H1 (cell line): ENCODE measurements at regions not wholly inside any gene's neighbourhood (a gene's known extent, or its start where the extent isn't known, plus 50 kb on each side); places are given as distances from the start of the nearest gene placed in this dataset.

Experiments
- CTCF ChIA-PET: fragments of 300-600 bp; sonication (Branson Sonifier 250); formaldehyde crosslinking; loops from one replicate; lab custom pipeline; 2021; ENCODE audit not compliant: partially characterized antibody; lab: Charles Lee
- POLR2A ChIA-PET: fragments of 300-600 bp; sonication (Branson Sonifier 250); formaldehyde crosslinking; loops from one replicate; lab custom pipeline; 2021; ENCODE audit warnings: inconsistent platforms; ENCODE audit not compliant: partially characterized antibody; lab: Charles Lee
- DNase-seq, 2 experiments: peaks; one replicate each; pipeline versions ENCODE4 v3.0.0 to v3.0.0-alpha.2; 2010 to 2022; ENCODE audit warnings: low spot score in 2 of 2, low read depth in 1 of 2, mixed read lengths in 1 of 2
- FAIRE-seq: peaks from 2 replicates; lab custom pipeline; 2011; peaks lifted over from hg19 to GRCh38; lab: Jason Lieb, UNC
- H2AFZ ChIP-seq: 2 replicates; pipeline ENCODE4 v1.8.1; 2012; ENCODE audit warnings: low read length, inconsistent platforms
- H2AK5ac ChIP-seq: 2 replicates; pipeline ENCODE4 v1.6.1; 2013; ENCODE audit warnings: low read depth, low read length
- H2BK120ac ChIP-seq: replicated peaks from 2 replicates; pipeline ENCODE3; 2013; ENCODE audit warnings: low read depth, low read length, inconsistent platforms
- H2BK12ac ChIP-seq: 2 replicates; pipeline ENCODE4 v1.6.1; 2013; ENCODE audit warnings: low read depth, low read length
- H2BK15ac ChIP-seq: 2 replicates; pipeline ENCODE4 v1.6.1; 2013; ENCODE audit warnings: low read length
- H2BK20ac ChIP-seq: 2 replicates; pipeline ENCODE4 v1.6.1; 2013; ENCODE audit warnings: low read length
- H2BK5ac ChIP-seq: 2 replicates; pipeline ENCODE4 v1.6.1; 2013; ENCODE audit warnings: low read depth, low read length
- H3K14ac ChIP-seq: 2 replicates; pipeline ENCODE4 v1.6.1; 2013; ENCODE audit warnings: inconsistent platforms; ENCODE audit not compliant: insufficient read length
- H3K18ac ChIP-seq: 2 replicates; pipeline ENCODE4 v1.6.1; 2013; ENCODE audit warnings: low read length; ENCODE audit errors: extremely low read depth
- H3K23ac ChIP-seq: 2 replicates; pipeline ENCODE4 v1.6.1; 2013; ENCODE audit warnings: inconsistent platforms; ENCODE audit not compliant: insufficient read length
- H3K23me2 ChIP-seq: 2 replicates; pipeline ENCODE4 v1.6.1; 2013; ENCODE audit warnings: low read depth, low read length
- H3K27ac ChIP-seq: 2 replicates; pipeline ENCODE4 v1.6.1; 2011; ENCODE audit warnings: low read depth, low read length, inconsistent platforms
- H3K27me3 ChIP-seq, 4 experiments: replicated peaks in 1 of 4; 1 replicate in 1 of 4; 2 replicates in 3 of 4; pipeline versions ENCODE4 v1.6.1 to v1.8.1; 2011 to 2013; ENCODE audit warnings: low read length in 3 of 4, mild to moderate bottlenecking in 3 of 4, inconsistent platforms in 2 of 4, mixed read lengths in 2 of 4, moderate library complexity in 1 of 4; ENCODE audit not compliant: control insufficient read depth in 3 of 4, insufficient read depth in 3 of 4; ENCODE audit errors: extremely low read depth in 1 of 4
- H3K36me3 ChIP-seq, 4 experiments: 2 replicates each; pipeline versions ENCODE4 v1.6.1 to v1.8.1; 2011 to 2013; ENCODE audit warnings: mild to moderate bottlenecking in 4 of 4, low read length in 3 of 4, moderate library complexity in 2 of 4, control low read depth in 1 of 4, inconsistent platforms in 1 of 4; ENCODE audit not compliant: insufficient read depth in 4 of 4, control insufficient read depth in 2 of 4
- H3K4ac ChIP-seq: replicated peaks from 2 replicates; pipeline ENCODE3; 2013; ENCODE audit warnings: low read length, low read depth, mixed read lengths, inconsistent platforms; ENCODE audit not compliant: insufficient read length
- H3K4me1 ChIP-seq, 4 experiments: replicated peaks in 1 of 4; 1 replicate in 1 of 4; 2 replicates in 3 of 4; pipeline versions ENCODE4 v1.6.1 to v1.8.1; 2011 to 2013; ENCODE audit warnings: low read length in 3 of 4, inconsistent platforms in 2 of 4, mixed read lengths in 1 of 4; ENCODE audit not compliant: insufficient read depth in 4 of 4, control insufficient read depth in 3 of 4
- H3K4me2 ChIP-seq, 2 experiments: 2 replicates each; pipeline versions ENCODE4 v1.6.1 to v1.8.1; 2011 to 2013; ENCODE audit warnings: low read depth in 2 of 2, low read length in 2 of 2, control low read depth in 1 of 2, inconsistent platforms in 1 of 2, mild to moderate bottlenecking in 1 of 2; ENCODE audit not compliant: insufficient read depth in 1 of 2
- H3K4me3 ChIP-seq, 4 experiments: fragments of 200-600, 300-600 bp in 1 of 4; sonication (generic), shearing (Covaris generic), sonication (Bioruptor Twin) in 1 of 4; 2 replicates each; pipeline versions ENCODE4 v1.5.1 to v1.8.1; 2011 to 2016; ENCODE audit warnings: low read length in 4 of 4, low read depth in 3 of 4, control low read depth in 2 of 4, inconsistent platforms in 2 of 4, mild to moderate bottlenecking in 2 of 4, mixed read lengths in 1 of 4, moderate library complexity in 1 of 4; ENCODE audit not compliant: insufficient read depth in 2 of 4; ENCODE audit errors: extremely low read depth in 1 of 4
- H3K56ac ChIP-seq: replicated peaks from 2 replicates; pipeline ENCODE3; 2013; ENCODE audit warnings: low read depth, mild to moderate bottlenecking, mixed read lengths, low read length, inconsistent platforms; ENCODE audit not compliant: insufficient read length
- H3K79me1 ChIP-seq: 2 replicates; pipeline ENCODE4 v1.6.1; 2013; ENCODE audit warnings: low read depth, low read length, control low read depth
- H3K79me2 ChIP-seq, 2 experiments: 2 replicates each; pipeline versions ENCODE4 v1.6.1 to v1.8.1; 2012 to 2013; ENCODE audit warnings: low read length in 2 of 2, mild to moderate bottlenecking in 2 of 2, inconsistent platforms in 1 of 2; ENCODE audit not compliant: insufficient read depth in 2 of 2, control insufficient read depth in 1 of 2
- H3K9ac ChIP-seq, 4 experiments: replicated peaks in 1 of 4; 1 replicate in 1 of 4; 2 replicates in 3 of 4; pipeline versions ENCODE4 v1.6.1 to v1.8.1; 2011 to 2013; ENCODE audit warnings: low read depth in 3 of 4, low read length in 3 of 4, control low read depth in 2 of 4, mild to moderate bottlenecking in 2 of 4, moderate library complexity in 2 of 4, inconsistent platforms in 1 of 4; ENCODE audit errors: extremely low read depth in 1 of 4
- H3K9me3 ChIP-seq, 2 experiments: 2 replicates each; pipeline versions ENCODE4 v1.6.1 to v1.8.1; 2012 to 2013; ENCODE audit warnings: mild to moderate bottlenecking in 2 of 2, moderate library complexity in 2 of 2, control low read depth in 1 of 2, inconsistent platforms in 1 of 2, low read depth in 1 of 2, low read length in 1 of 2, mixed read lengths in 1 of 2; ENCODE audit not compliant: insufficient read depth in 2 of 2
- H4K20me1 ChIP-seq, 2 experiments: replicated peaks in 1 of 2; 2 replicates each; pipeline versions ENCODE3 to v1.8.1; 2011 to 2013; ENCODE audit warnings: inconsistent platforms in 2 of 2, low read length in 2 of 2, mild to moderate bottlenecking in 1 of 2; ENCODE audit not compliant: insufficient read depth in 2 of 2, control insufficient read depth in 1 of 2
- H4K5ac ChIP-seq: 2 replicates; pipeline ENCODE4 v1.6.1; 2013; ENCODE audit warnings: low read length, low read depth, mixed read lengths, inconsistent platforms; ENCODE audit not compliant: insufficient read length
- H4K8ac ChIP-seq: 2 replicates; pipeline ENCODE4 v1.8.0; 2013; ENCODE audit warnings: mild to moderate bottlenecking, moderate library complexity, low read length, inconsistent platforms; ENCODE audit not compliant: insufficient read depth; ENCODE audit errors: extremely low read depth
- H4K91ac ChIP-seq: replicated peaks from 2 replicates; pipeline ENCODE3; 2013; ENCODE audit warnings: low read length, mixed read lengths, inconsistent platforms; ENCODE audit not compliant: insufficient read length
- BCL11A ChIP-seq, 2 experiments: IDR thresholded peaks; one replicate each; pipeline ENCODE4 v1.6.1; 2011; ENCODE audit warnings: low read depth in 2 of 2, low read length in 2 of 2, mild to moderate bottlenecking in 2 of 2
- EP300 ChIP-seq, 2 experiments: IDR thresholded peaks; 1 replicate in 1 of 2; 2 replicates in 1 of 2; pipeline ENCODE4 v1.6.1; 2011 to 2012; ENCODE audit warnings: low read depth in 2 of 2, low read length in 2 of 2, mild to moderate bottlenecking in 2 of 2, borderline replicate concordance in 1 of 2, inconsistent platforms in 1 of 2, moderate library complexity in 1 of 2
- FOSL1 ChIP-seq: IDR thresholded peaks from 2 replicates; pipeline ENCODE4 v1.6.1; 2011; ENCODE audit warnings: mild to moderate bottlenecking, low read depth, low read length, moderate library complexity; ENCODE audit not compliant: insufficient read depth
- SP1 ChIP-seq: IDR thresholded peaks from 2 replicates; pipeline ENCODE4 v1.6.1; 2011; ENCODE audit warnings: low read depth, low read length
- WGBS, 2 experiments: shearing (Covaris generic) in 1 of 2; methylation state at CpG; one replicate each; pipeline versions ENCODE4 v1.1.6 to v1.1.7; 2013 to 2015; ENCODE audit warnings: low lambda C conversion rate in 2 of 2, mixed read lengths in 2 of 2, inconsistent platforms in 1 of 2, low coverage in 1 of 2, missing lambda C conversion rate in 1 of 2; ENCODE audit not compliant: insufficient replicate concordance in 2 of 2, insufficient coverage in 1 of 2, insufficient read length in 1 of 2; ENCODE audit errors: extremely low coverage in 1 of 2, missing lambda C conversion rate in 1 of 2; 5-methylcytosine and 5-hydroxymethylcytosine counted together

GRCh38 chr18:25880441-25880840 lies 210.0 kb downstream of the SS18 start:
- Histone ChIP-seq H2AK5ac (no peak overlapping the region), H3K18ac (no peak overlapping the region), H3K4me1 (peaks cover 0 to 4% (median 2%) of the 10 kb centered on the region in 4 experiments; a peak in 2 of 7 replicates), H3K9ac (no peak overlapping the region), H3K27me3 (no peaks in the 10 kb centered on the region), H2AFZ (no peak overlapping the region), H2BK15ac (no peak overlapping the region), H2BK20ac (no peak overlapping the region), H3K27ac (no peak overlapping the region), H2BK120ac (no peak overlapping the region), H3K14ac (no peak overlapping the region), H2BK12ac (no peak overlapping the region), H2BK5ac (no peak overlapping the region), H4K20me1 (no peaks in the 10 kb centered on the region), H3K79me1 (no peaks in the 10 kb centered on the region), H3K23me2 (no peaks in the 10 kb centered on the region), H3K4me2 (no peak overlapping the region), H3K23ac (no peak overlapping the region), H3K36me3 (no peaks in the 10 kb centered on the region), H3K56ac (no peak overlapping the region), H4K8ac (no peak overlapping the region), H3K4me3 (no peak overlapping the region), H3K9me3 (no peaks in the 10 kb centered on the region), H4K91ac (no peak overlapping the region), H4K5ac (no peak overlapping the region), H3K4ac (no peak overlapping the region), H3K79me2 (no peaks in the 10 kb centered on the region)
- DNase-seq (no peak), FAIRE-seq (no peak)
- WGBS, 2 experiments, result 98% methylated on average over 3 of the region's 3 CpGs; no CpG with 5 or more reads in 1 of the 2 experiments
- ChIA-PET POLR2A (no interaction called here), CTCF (interaction anchor here (0.9 to 7.1 kb wide), 3 partner anchors 14 to 48 kb away, joined by 3 to 48 read pairs (median 3); no protein-coding TSS in a partner anchor)
- TF ChIP-seq EP300 (IDR thresholded peaks at IDR 0.05; ENCODE audit: borderline replicate concordance in 1 of 2, low read depth in 2 of 2, low read length in 2 of 2), result no peak
- TF ChIP-seq SP1, result no peak
- no peak for TF ChIP-seq BCL11A (IDR thresholded peaks at IDR 0.05; ENCODE audit: low read depth in 2 of 2, low read length in 2 of 2)
- no peak for TF ChIP-seq FOSL1
